Activated T-cell treated with anti-CD3 and anti-CD28 coated beads, Interleukin-2, amount 50 U/mL, for 24 hours (primary cell): ENCODE measurements at regions not wholly inside any gene's neighbourhood (a gene's known extent, or its start where the extent isn't known, plus 50 kb on each side); places are given as distances from the start of the nearest gene placed in this dataset.

ENCODE experiments used
- DNase-seq: peaks from one replicate; pipeline ENCODE4 v3.0.0-alpha.2; 2020
- H3K27ac Mint-ChIP-seq: 2 replicates; pipeline ENCODE4 v1.8.0; 2020; ENCODE audit warnings: mild to moderate bottlenecking, mixed read lengths
- H3K27me3 Mint-ChIP-seq: 2 replicates; pipeline ENCODE4 v1.8.0; 2020; ENCODE audit warnings: mixed read lengths
- H3K36me3 Mint-ChIP-seq: 2 replicates; pipeline ENCODE4 v1.8.0; 2020; ENCODE audit warnings: low read depth, mixed read lengths
- H3K4me1 Mint-ChIP-seq: 2 replicates; pipeline ENCODE4 v1.8.0; 2020; ENCODE audit warnings: low read depth, mixed read lengths
- H3K4me3 Mint-ChIP-seq: 2 replicates; pipeline ENCODE4 v1.8.0; 2020; ENCODE audit warnings: mild to moderate bottlenecking, moderate library complexity, mixed read lengths
- H3K9me3 Mint-ChIP-seq: 2 replicates; pipeline ENCODE4 v1.8.0; 2020; ENCODE audit warnings: mixed read lengths

- H3K4me1 Mint-ChIP-seq: peaks cover 11% of the 10 kb centered on the region
- no peak for DNase-seq
- no peaks in the 10 kb centered on the region for H3K27me3 Mint-ChIP-seq
- H3K27ac Mint-ChIP-seq: no peak overlapping the region
- H3K36me3 Mint-ChIP-seq: no peaks in the 10 kb centered on the region
- no peaks in the 10 kb centered on the region for H3K9me3 Mint-ChIP-seq
- H3K4me3 Mint-ChIP-seq: no peak overlapping the region
Measured at GRCh38 chr17:73983621-73984400, 219.7 kb upstream of the RPL38 start.

GRCh38 chr17:73984941-73985340 lies 218.5 kb upstream of the RPL38 start:
- DNase-seq: no peak
- Mint-ChIP-seq H3K9me3 (no peaks in the 10 kb centered on the region), H3K27me3 (no peaks in the 10 kb centered on the region), H3K27ac (no peak overlapping the region), H3K36me3 (no peaks in the 10 kb centered on the region), H3K4me3 (no peak overlapping the region), H3K4me1 (peaks cover 11% of the 10 kb centered on the region)

- Mint-ChIP-seq H3K4me3 (no peak overlapping the region), H3K4me1 (peaks cover 11% of the 10 kb centered on the region), H3K9me3 (no peaks in the 10 kb centered on the region), H3K27me3 (no peaks in the 10 kb centered on the region), H3K36me3 (no peaks in the 10 kb centered on the region), H3K27ac (no peak overlapping the region)
- no peak for DNase-seq
Measured at GRCh38 chr17:73985466-73986015, 217.9 kb upstream of the RPL38 start.

GRCh38 chr17:73986641-73987177 lies 216.8 kb upstream of the RPL38 start:
- no peaks in the 10 kb centered on the region for H3K9me3 Mint-ChIP-seq
- no peak for DNase-seq

GRCh38 chr17:73987395-73987794 lies 216.1 kb upstream of the RPL38 start:
- Mint-ChIP-seq H3K4me3 (no peak overlapping the region), H3K9me3 (no peaks in the 10 kb centered on the region), H3K4me1 (peaks cover 11% of the 10 kb centered on the region)

More at GRCh38 chr17:73986641-73987177, 216.8 kb upstream of the RPL38 start:
- H3K4me3 Mint-ChIP-seq: no peak overlapping the region
- peaks cover 11% of the 10 kb centered on the region for H3K4me1 Mint-ChIP-seq
- no peaks in the 10 kb centered on the region for H3K27me3 Mint-ChIP-seq
- H3K36me3 Mint-ChIP-seq: no peaks in the 10 kb centered on the region
- H3K27ac Mint-ChIP-seq: no peak overlapping the region

GRCh38 chr17:73987845-73988509 lies 215.5 kb upstream of the RPL38 start:
- H3K27ac Mint-ChIP-seq: no peak overlapping the region
- H3K27me3 Mint-ChIP-seq: no peaks in the 10 kb centered on the region
- H3K4me1 Mint-ChIP-seq: peaks cover 8% of the 10 kb centered on the region
- no peaks in the 10 kb centered on the region for H3K36me3 Mint-ChIP-seq
- no peak overlapping the region for H3K4me3 Mint-ChIP-seq
- no peak for DNase-seq
- no peaks in the 10 kb centered on the region for H3K9me3 Mint-ChIP-seq

More at GRCh38 chr17:73987395-73987794, 216.1 kb upstream of the RPL38 start:
- H3K36me3 Mint-ChIP-seq: no peaks in the 10 kb centered on the region
- no peak overlapping the region for H3K27ac Mint-ChIP-seq
- no peaks in the 10 kb centered on the region for H3K27me3 Mint-ChIP-seq
- no peak for DNase-seq

GRCh38 chr17:73989671-73990070 lies 213.8 kb upstream of the RPL38 start:
- Mint-ChIP-seq H3K27ac (no peak overlapping the region), H3K4me3 (no peak overlapping the region), H3K27me3 (no peaks in the 10 kb centered on the region), H3K9me3 (no peaks in the 10 kb centered on the region), H3K36me3 (no peaks in the 10 kb centered on the region), H3K4me1 (peaks cover 6% of the 10 kb centered on the region)
- no peak for DNase-seq

- H3K9me3 Mint-ChIP-seq: no peaks in the 10 kb centered on the region
- DNase-seq: no peak
- H3K27me3 Mint-ChIP-seq: no peaks in the 10 kb centered on the region
- H3K4me3 Mint-ChIP-seq: no peak overlapping the region
- H3K4me1 Mint-ChIP-seq: no peaks in the 10 kb centered on the region
- no peaks in the 10 kb centered on the region for H3K36me3 Mint-ChIP-seq
- no peak overlapping the region for H3K27ac Mint-ChIP-seq
Measured at GRCh38 chr17:73990290-73990689, 213.2 kb upstream of the RPL38 start.

- no peak for DNase-seq
- H3K36me3 Mint-ChIP-seq: no peaks in the 10 kb centered on the region
- no peaks in the 10 kb centered on the region for H3K9me3 Mint-ChIP-seq
- H3K4me1 Mint-ChIP-seq: no peaks in the 10 kb centered on the region
- no peak overlapping the region for H3K4me3 Mint-ChIP-seq
- H3K27ac Mint-ChIP-seq: no peak overlapping the region
- no peaks in the 10 kb centered on the region for H3K27me3 Mint-ChIP-seq
Measured at GRCh38 chr17:73991260-73991659, 212.2 kb upstream of the RPL38 start.

- Mint-ChIP-seq H3K27me3 (peaks cover 10% of the 10 kb centered on the region), H3K4me3 (no peak overlapping the region), H3K27ac (no peak overlapping the region), H3K36me3 (no peaks in the 10 kb centered on the region), H3K9me3 (no peaks in the 10 kb centered on the region), H3K4me1 (peaks cover 3% of the 10 kb centered on the region)
- DNase-seq: no peak
Measured at GRCh38 chr17:73994946-73995345, 208.5 kb upstream of the RPL38 start.

GRCh38 chr17:73997059-73997458 lies 206.4 kb upstream of the RPL38 start:
- Mint-ChIP-seq H3K4me3 (no peak overlapping the region), H3K9me3 (no peaks in the 10 kb centered on the region)
- no peak for DNase-seq

GRCh38 chr17:73998249-73998648 lies 205.2 kb upstream of the RPL38 start:
- DNase-seq: no peak
- H3K9me3 Mint-ChIP-seq: no peaks in the 10 kb centered on the region
- H3K36me3 Mint-ChIP-seq: no peaks in the 10 kb centered on the region
- H3K4me3 Mint-ChIP-seq: no peak overlapping the region
- peaks cover 3% of the 10 kb centered on the region for H3K4me1 Mint-ChIP-seq
- H3K27ac Mint-ChIP-seq: no peak overlapping the region
- peaks cover 10% of the 10 kb centered on the region for H3K27me3 Mint-ChIP-seq

More at GRCh38 chr17:73997059-73997458, 206.4 kb upstream of the RPL38 start:
- Mint-ChIP-seq H3K4me1 (peaks cover 3% of the 10 kb centered on the region), H3K27me3 (peaks cover 10% of the 10 kb centered on the region), H3K27ac (no peak overlapping the region), H3K36me3 (no peaks in the 10 kb centered on the region)

- no peak overlapping the region for H3K4me3 Mint-ChIP-seq
- peaks cover 3% of the 10 kb centered on the region for H3K4me1 Mint-ChIP-seq
- H3K27ac Mint-ChIP-seq: no peak overlapping the region
- H3K27me3 Mint-ChIP-seq: peaks cover 13% of the 10 kb centered on the region
- H3K9me3 Mint-ChIP-seq: no peaks in the 10 kb centered on the region
- DNase-seq: peak; percentile 77
- no peaks in the 10 kb centered on the region for H3K36me3 Mint-ChIP-seq
Measured at GRCh38 chr17:73998653-73999645, 204.5 kb upstream of the RPL38 start.

GRCh38 chr17:74001145-74001544 lies 202.3 kb upstream of the RPL38 start:
- Mint-ChIP-seq H3K27me3 (peaks cover 18% of the 10 kb centered on the region), H3K4me3 (no peak overlapping the region), H3K36me3 (no peaks in the 10 kb centered on the region), H3K4me1 (peaks cover 3% of the 10 kb centered on the region), H3K27ac (no peak overlapping the region), H3K9me3 (no peaks in the 10 kb centered on the region)
- DNase-seq: no peak
